ENCODE measurements at regions not wholly inside any gene's neighbourhood (a gene's known extent, or its start where the extent isn't known, plus 50 kb on each side); places are given as distances from the start of the nearest gene placed in this dataset.

GRCh38 chr2:123380370-123380935 is 644.6 kb upstream of the CNTNAP5 start (continued):
- TF ChIP-seq ZNF416 (CRISPR knock-in tag; IDR thresholded peaks at IDR 0.05) (no peak), SOX15 (CRISPR knock-in tag; IDR thresholded peaks at IDR 0.05) (no peak), ZNF121 (CRISPR knock-in tag; IDR thresholded peaks at IDR 0.05) (no peak), KAT7 (CRISPR knock-in tag; IDR thresholded peaks at IDR 0.05; ENCODE audit: borderline replicate concordance) (no peak), NR1H2 (CRISPR knock-in tag; IDR thresholded peaks at IDR 0.05) (no peak), GTF2I (CRISPR knock-in tag; conservative IDR thresholded peaks at IDR 0.05) (no peak), EMX1 (CRISPR knock-in tag; IDR thresholded peaks at IDR 0.05) (no peak)
- TF ChIP-seq, protein P1, sequence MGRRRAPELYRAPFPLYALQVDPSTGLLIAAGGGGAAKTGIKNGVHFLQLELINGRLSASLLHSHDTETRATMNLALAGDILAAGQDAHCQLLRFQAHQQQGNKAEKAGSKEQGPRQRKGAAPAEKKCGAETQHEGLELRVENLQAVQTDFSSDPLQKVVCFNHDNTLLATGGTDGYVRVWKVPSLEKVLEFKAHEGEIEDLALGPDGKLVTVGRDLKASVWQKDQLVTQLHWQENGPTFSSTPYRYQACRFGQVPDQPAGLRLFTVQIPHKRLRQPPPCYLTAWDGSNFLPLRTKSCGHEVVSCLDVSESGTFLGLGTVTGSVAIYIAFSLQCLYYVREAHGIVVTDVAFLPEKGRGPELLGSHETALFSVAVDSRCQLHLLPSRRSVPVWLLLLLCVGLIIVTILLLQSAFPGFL (CRISPR knock-in tag; IDR thresholded peaks at IDR 0.05; ENCODE audit: borderline replicate concordance): no peak
- TF ChIP-seq, protein P2, sequence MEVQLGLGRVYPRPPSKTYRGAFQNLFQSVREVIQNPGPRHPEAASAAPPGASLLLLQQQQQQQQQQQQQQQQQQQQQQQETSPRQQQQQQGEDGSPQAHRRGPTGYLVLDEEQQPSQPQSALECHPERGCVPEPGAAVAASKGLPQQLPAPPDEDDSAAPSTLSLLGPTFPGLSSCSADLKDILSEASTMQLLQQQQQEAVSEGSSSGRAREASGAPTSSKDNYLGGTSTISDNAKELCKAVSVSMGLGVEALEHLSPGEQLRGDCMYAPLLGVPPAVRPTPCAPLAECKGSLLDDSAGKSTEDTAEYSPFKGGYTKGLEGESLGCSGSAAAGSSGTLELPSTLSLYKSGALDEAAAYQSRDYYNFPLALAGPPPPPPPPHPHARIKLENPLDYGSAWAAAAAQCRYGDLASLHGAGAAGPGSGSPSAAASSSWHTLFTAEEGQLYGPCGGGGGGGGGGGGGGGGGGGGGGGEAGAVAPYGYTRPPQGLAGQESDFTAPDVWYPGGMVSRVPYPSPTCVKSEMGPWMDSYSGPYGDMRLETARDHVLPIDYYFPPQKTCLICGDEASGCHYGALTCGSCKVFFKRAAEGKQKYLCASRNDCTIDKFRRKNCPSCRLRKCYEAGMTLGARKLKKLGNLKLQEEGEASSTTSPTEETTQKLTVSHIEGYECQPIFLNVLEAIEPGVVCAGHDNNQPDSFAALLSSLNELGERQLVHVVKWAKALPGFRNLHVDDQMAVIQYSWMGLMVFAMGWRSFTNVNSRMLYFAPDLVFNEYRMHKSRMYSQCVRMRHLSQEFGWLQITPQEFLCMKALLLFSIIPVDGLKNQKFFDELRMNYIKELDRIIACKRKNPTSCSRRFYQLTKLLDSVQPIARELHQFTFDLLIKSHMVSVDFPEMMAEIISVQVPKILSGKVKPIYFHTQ (CRISPR knock-in tag; IDR thresholded peaks at IDR 0.05): no peak

GRCh38 chr2:123415678-123416077 is 609.4 kb upstream of the CNTNAP5 start:
- TF ChIP-seq ELF4 (CRISPR knock-in tag; IDR thresholded peaks at IDR 0.05; ENCODE audit: low read depth): no peak
- TF ChIP-seq ZNF232 (CRISPR knock-in tag; IDR thresholded peaks at IDR 0.05): no peak
- TF ChIP-seq TP53 (CRISPR knock-in tag; IDR thresholded peaks at IDR 0.05): no peak
- no peak for TF ChIP-seq ZNF425 (CRISPR knock-in tag; conservative IDR thresholded peaks at IDR 0.05)
- no peak for TF ChIP-seq SMAD4 (CRISPR knock-in tag; IDR thresholded peaks at IDR 0.05)
- TF ChIP-seq MXD4 (CRISPR knock-in tag; IDR thresholded peaks at IDR 0.05; ENCODE audit: borderline replicate concordance): no peak
- TF ChIP-seq ATF2 (CRISPR knock-in tag; IDR thresholded peaks at IDR 0.05; ENCODE audit: borderline replicate concordance, low read depth): no peak
- ChIA-PET CTCF (no interaction called here), POLR2A (no interaction called here)
- ATAC-seq (no peak), DNase-seq (ENCODE audit: low spot score) (no peak)
- Mint-ChIP-seq H3K36me3 (no peaks in the 10 kb centered on the region), H3K4me3 (no peak overlapping the region), H3K4me1 (peaks cover 8% of the 10 kb centered on the region), H3K27ac (no peak overlapping the region), H3K27me3 (ENCODE audit: low read depth) (no peaks in the 10 kb centered on the region; the same call in 1 of the 2 replicates), H3K9me3 (no peaks in the 10 kb centered on the region)

DNA sequence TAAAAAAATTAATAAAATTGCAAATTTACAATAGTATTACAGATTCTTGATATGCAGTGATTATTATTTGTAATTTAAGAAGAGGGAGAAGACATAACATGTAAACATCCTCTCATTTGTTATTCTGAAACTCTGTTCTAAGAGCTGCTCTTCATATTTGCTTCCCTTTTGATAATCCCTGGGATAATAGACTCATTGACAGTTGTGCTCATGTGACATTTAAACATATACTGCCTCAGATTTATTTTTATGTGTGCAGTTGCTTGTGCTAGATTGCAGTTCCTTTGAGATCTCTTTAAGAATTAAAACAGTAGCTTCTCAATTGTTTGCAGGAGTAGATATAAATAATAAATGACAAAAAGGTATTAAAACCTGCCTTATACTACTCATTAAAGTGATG is 605.1 kb upstream of the CNTNAP5 start:
- Mint-ChIP-seq H3K9me3 (no peaks in the 10 kb centered on the region; the same call in 1 of the 2 replicates), H3K4me3 (no peak overlapping the region), H3K27ac (no peak overlapping the region), H3K4me1 (no peaks in the 10 kb centered on the region), H3K36me3 (no peaks in the 10 kb centered on the region), H3K27me3 (ENCODE audit: low read depth) (no peaks in the 10 kb centered on the region; the same call in 1 of the 2 replicates)
- TF ChIP-seq STAT6 (CRISPR knock-in tag; conservative IDR thresholded peaks at IDR 0.05; ENCODE audit: low read depth): no peak
- no peak for TF ChIP-seq GABPB1 (CRISPR knock-in tag; IDR thresholded peaks at IDR 0.05)
- no peak for TF ChIP-seq FOXK1 (CRISPR knock-in tag; IDR thresholded peaks at IDR 0.05)
- no peak for TF ChIP-seq ATF2 (CRISPR knock-in tag; IDR thresholded peaks at IDR 0.05; ENCODE audit: borderline replicate concordance, low read depth)
- TF ChIP-seq OVOL2 (CRISPR knock-in tag; IDR thresholded peaks at IDR 0.05; ENCODE audit: borderline replicate concordance): no peak
- no peak for TF ChIP-seq ZNF416 (CRISPR knock-in tag; IDR thresholded peaks at IDR 0.05)
- TF ChIP-seq ZNF219 (CRISPR knock-in tag; IDR thresholded peaks at IDR 0.05; ENCODE audit: borderline replicate concordance): no peak
- ChIA-PET CTCF (no interaction called here), POLR2A (no interaction called here)
- no peak for DNase-seq (ENCODE audit: low spot score)
- ATAC-seq: no peak

Data from WTC11 (cell line).